CD4-positive, alpha-beta T cell treated with Interleukin-6 for 4 hours (primary cell): ENCODE measurements at regions not wholly inside any gene's neighbourhood (a gene's known extent, or its start where the extent isn't known, plus 50 kb on each side); places are given as distances from the start of the nearest gene placed in this dataset.
A peak's percentile ranks its signal among the peaks of the same experiment; 100 is the strongest.
"Not testable (repeated sequence)": the region's sequence is repeated elsewhere in the genome, so short reads cannot be mapped to it uniquely, and the experiment has no call there.

Experiments used
- DNase-seq: peaks from one replicate; pipeline ENCODE4 v3.0.0-alpha.2; 2020; ENCODE audit warnings: mixed read lengths

GRCh38 chr17:34471278-34471677 lies 108.1 kb upstream of the TMEM132E start:
- DNase-seq, result not testable (repeated sequence)

GRCh38 chr17:34465789-34466188 lies 102.8 kb upstream of the CCL1 start:
- no peak for DNase-seq

DNA sequence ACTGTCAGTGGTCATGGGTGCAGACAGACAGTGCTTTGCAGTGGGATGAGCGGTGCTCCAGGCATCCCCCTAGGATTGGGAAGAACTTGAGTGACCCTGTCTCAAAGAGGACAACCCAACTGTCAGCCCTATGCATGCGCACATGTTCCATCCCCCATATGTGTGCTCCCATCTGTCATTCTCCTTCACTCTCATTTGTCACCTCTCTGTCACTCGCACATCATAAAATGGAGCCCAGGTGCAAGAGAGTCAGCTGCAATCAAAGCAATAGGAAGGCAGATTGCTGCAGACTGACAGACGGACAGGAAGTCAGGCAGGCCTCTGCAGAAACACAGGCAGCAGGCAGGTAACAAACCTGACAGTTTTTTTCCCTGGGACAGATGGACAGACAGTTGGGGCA lies 101.8 kb upstream of the CCL1 start:
- no peak for DNase-seq

DNA sequence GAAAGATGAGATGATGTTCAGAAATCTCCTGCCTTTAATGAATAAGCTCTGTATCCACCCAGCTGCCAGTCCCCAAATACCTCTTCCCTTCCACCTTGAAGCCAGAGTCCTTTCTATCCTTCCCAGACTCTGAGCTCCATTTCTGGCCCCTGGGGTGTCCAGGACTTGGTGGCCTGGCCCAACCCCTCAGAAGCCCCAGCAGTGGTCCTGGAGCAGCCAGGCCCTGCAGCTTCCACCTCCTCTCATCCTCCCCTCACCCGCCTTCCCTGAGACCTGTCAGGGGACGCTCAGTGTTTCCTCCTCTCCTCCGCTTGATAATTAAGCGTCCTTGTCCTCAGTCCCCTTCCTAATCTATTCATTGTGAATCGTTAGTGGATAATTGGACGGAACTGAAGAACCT lies 95.2 kb upstream of the CCL1 start:
- no peak for DNase-seq

DNA sequence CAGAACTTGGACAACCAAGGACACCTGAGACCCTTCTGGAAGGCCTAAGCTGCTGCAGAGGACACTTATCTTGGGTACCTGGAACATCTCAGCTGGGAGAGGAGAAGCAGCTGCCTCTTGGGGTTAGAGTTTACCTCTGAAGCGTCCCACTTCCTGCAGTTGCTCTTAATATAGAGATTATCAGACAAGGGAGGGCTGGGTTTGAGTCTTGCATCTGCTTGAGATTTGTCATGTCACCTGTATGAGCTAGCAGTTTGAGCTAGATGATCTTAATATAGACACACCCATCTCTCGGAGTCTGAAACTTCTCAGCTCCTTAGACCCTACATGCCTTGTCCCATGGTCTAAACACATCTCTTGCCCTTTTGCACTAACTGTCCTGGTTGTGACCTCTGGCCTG lies 93.1 kb upstream of the CCL1 start:
- no peak for DNase-seq

DNA sequence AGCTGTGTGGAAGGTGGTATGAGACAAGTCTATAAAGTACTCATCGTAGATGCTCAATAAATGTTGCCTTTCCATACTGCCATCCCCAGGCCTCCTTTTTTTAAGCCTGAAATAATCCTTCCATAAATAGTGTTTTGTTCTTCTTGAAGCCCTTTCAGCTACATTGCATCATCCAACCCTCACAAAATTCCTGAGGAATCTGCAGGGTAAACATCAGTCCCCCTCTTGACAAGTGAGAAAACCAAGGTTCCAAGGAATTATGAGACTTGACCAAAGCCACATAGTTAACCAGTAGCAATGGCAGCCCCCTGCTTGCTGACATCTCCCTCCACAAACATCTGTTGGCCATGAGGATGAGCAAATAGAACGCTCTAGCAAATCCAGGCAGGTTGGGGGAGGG lies 89.7 kb upstream of the CCL1 start:
- no peak for DNase-seq

DNA sequence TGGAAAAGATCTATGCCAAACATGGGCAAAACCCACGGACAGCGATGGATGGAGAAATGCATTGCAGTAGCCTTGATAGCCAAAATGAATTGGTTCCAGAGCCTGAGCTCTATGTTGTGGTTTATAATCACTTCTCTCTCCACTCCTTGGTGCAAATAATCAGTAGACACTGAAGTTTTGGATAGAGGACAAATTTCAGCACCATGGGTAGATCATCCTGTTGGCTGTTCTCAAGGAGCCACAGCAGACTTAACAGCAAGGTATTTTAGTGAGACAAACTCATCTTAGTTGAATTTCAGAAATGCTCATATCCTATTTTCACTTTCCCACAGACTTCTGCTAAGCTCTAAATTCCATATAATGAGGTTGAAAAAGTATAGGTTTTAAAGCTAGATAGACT lies 88.3 kb upstream of the CCL1 start:
- DNase-seq, result no peak

DNA sequence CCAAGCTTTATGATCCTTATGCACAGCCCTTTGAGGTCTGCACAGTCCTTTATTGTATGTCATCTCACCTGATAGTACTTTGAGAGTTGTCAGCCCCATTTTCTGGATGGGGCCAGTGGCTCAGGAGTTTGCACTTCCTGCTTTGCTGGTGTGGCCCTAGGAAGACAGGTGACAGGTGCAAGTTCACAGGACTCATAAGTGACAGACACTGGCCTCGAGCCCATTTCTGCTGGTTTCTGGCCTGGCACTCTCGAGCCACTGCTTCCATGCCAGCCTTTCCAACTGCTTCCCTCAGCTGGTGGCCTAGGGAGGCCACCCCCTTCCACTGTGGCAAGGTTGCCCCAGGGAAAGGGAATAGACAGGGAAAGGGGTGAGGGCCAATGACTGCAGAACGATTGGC lies 84.4 kb upstream of the CCL1 start:
- DNase-seq, result no peak

- DNase-seq, result no peak
Measured at GRCh38 chr17:34445101-34445500, 82.1 kb upstream of the CCL1 start.

- DNase-seq, result no peak
Measured at GRCh38 chr17:34443619-34444469, 80.8 kb upstream of the CCL1 start.

- no peak for DNase-seq
Measured at GRCh38 chr17:34442387-34443111, 79.5 kb upstream of the CCL1 start.

GRCh38 chr17:34437188-34437587 lies 74.2 kb upstream of the CCL1 start:
- DNase-seq, result no peak

GRCh38 chr17:34436607-34437006 lies 73.6 kb upstream of the CCL1 start:
- DNase-seq, result no peak

DNA sequence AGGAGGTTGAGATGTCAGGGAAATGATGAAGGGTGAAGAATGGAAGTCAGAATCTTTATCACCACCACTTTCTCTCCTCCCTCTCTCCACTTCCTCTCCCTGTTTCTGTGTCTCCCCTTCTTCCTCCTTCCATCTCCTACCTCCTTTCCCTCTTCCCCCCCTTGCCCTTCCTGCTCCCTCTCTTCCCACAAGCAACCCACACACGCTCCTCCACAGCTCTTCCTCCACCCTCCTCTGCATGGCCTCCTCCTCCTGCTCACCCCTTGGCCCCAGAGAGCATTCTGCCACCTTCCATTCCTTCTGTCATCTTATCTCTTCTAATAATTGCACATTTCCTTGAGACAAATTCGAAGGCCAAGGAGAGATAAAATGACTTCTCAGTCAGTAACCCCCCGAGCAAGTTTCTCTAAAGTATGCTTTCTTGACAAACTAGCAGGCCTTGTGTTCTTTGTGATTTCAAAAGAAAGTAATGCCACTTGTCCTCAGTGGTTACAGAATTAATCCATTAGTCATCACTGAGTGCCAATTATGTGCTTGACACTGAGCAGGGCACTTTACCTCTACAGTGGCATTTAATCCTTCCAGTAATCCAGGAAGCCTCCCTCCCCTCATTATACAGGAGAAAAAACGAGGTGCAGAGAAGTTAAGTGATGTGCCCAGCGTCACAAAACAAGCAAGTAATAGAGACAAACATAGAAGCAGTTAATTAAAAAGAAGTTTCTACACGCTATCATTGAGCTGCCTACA lies 72.3 kb upstream of the CCL1 start:
- DNase-seq, result no peak

- DNase-seq, result no peak
Measured at GRCh38 chr17:34434052-34434451, 71.0 kb upstream of the CCL1 start.

- no peak for DNase-seq
Measured at GRCh38 chr17:34424814-34425491, 61.9 kb upstream of the CCL1 start.

- DNase-seq, result no peak
Measured at GRCh38 chr17:34423978-34424813, 61.2 kb upstream of the CCL1 start.

DNA sequence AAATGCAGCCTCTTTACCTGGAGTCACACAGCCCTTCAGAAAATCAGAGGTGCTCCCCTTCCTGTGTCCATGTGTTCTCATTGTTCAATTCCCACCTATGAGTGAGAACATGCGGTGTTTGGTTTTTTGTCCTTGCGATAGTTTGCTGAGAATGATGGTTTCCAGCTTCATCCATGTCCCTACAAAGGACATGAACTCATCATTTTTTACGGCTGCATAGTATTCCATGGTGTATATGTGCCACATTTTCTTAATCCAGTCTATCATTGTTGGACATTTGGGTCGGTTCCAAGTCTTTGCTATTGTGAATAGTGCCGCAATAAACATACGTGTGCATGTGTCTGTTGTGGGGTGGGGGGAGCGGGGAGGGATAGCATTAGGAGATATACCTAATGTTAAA lies 60.3 kb upstream of the CCL1 start:
- DNase-seq, result not testable (repeated sequence)

- DNase-seq, result no peak
Measured at GRCh38 chr17:34420900-34421299, 57.9 kb upstream of the CCL1 start.

DNA sequence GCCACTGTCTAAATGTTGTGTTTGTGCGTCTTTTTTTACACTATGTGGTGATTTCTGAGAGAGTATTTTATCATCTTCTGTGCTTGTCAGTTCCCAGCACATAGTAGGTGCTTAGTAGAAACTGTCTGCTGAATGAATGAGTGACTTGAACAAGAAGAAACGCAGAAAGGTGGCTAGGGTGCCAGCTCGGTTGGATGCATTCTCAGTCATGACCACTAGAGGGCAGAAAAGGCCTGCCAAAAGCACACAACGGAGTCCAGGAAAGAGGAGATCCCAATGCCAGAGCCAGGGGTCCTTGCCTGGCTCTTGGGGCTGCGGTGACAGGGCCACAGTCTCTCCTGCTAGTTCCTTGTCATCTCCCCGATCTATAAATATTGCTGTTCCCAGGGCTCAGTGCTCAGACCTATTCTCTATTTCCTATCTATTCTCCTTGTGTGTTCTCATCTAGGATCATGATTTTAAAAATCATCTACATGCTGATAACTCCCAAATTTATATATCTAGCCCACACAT lies 57.3 kb upstream of the CCL1 start:
- peak; percentile 65 for DNase-seq

- no peak for DNase-seq
Measured at GRCh38 chr17:34416116-34416515, 53.1 kb upstream of the CCL1 start.

GRCh38 chr17:34414339-34414738 lies 51.3 kb upstream of the CCL1 start:
- DNase-seq, result no peak
